Fibroblast of mammary gland (primary cell): ENCODE measurements at regions not wholly inside any gene's neighbourhood (a gene's known extent, or its start where the extent isn't known, plus 50 kb on each side); places are given as distances from the start of the nearest gene placed in this dataset.

Source experiments
- DNase-seq: peaks from one replicate; pipeline ENCODE4 v3.0.0-alpha.2; 2010; ENCODE audit warnings: low read depth
- H3K4me3 ChIP-seq: 2 replicates; pipeline ENCODE4 v1.5.1; 2011; ENCODE audit warnings: low read depth, mild to moderate bottlenecking, low read length, moderate library complexity; ENCODE audit not compliant: control insufficient read depth
- TF ChIP-seq, protein P1 (sequence below): conservative IDR thresholded peaks from 2 replicates; pipeline ENCODE4 v1.5.1; 2011; ENCODE audit warnings: low read depth, low read length, inconsistent platforms; ENCODE audit not compliant: control insufficient read depth, insufficient read depth

DNA sequence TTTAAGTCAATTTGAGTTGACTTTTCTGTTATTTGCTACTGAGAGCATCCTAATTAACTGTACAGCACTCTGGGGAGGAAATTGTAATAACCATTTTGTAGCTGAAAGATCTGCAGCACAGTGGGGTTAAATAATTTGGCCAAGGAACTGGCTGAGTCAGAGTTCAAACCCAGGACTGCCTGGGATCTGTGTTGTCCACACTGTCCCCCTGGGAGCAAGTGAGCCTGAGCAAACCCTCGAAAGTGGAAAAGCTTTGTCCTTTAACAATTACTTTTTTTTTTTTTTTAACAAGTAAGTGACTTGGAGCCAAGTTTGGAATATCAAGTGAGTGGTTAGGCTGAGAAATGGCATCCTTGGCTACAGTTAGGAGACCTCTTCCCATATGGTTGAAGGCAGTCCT, 247.2 kb upstream of the CCDC196 start:
- TF ChIP-seq, protein P1, sequence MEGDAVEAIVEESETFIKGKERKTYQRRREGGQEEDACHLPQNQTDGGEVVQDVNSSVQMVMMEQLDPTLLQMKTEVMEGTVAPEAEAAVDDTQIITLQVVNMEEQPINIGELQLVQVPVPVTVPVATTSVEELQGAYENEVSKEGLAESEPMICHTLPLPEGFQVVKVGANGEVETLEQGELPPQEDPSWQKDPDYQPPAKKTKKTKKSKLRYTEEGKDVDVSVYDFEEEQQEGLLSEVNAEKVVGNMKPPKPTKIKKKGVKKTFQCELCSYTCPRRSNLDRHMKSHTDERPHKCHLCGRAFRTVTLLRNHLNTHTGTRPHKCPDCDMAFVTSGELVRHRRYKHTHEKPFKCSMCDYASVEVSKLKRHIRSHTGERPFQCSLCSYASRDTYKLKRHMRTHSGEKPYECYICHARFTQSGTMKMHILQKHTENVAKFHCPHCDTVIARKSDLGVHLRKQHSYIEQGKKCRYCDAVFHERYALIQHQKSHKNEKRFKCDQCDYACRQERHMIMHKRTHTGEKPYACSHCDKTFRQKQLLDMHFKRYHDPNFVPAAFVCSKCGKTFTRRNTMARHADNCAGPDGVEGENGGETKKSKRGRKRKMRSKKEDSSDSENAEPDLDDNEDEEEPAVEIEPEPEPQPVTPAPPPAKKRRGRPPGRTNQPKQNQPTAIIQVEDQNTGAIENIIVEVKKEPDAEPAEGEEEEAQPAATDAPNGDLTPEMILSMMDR = no peak
- no peak overlapping the region for H3K4me3 ChIP-seq
- DNase-seq = peak; percentile 30

GRCh38 chr14:66239589-66239988, 246.6 kb upstream of the CCDC196 start:
- TF ChIP-seq, protein P1 = no peak
- H3K4me3 ChIP-seq = no peak overlapping the region
- no peak for DNase-seq

GRCh38 chr14:66240105-66240504, 246.1 kb upstream of the CCDC196 start:
- DNase-seq = peak; percentile 28
- TF ChIP-seq, protein P1 = no peak

DNA sequence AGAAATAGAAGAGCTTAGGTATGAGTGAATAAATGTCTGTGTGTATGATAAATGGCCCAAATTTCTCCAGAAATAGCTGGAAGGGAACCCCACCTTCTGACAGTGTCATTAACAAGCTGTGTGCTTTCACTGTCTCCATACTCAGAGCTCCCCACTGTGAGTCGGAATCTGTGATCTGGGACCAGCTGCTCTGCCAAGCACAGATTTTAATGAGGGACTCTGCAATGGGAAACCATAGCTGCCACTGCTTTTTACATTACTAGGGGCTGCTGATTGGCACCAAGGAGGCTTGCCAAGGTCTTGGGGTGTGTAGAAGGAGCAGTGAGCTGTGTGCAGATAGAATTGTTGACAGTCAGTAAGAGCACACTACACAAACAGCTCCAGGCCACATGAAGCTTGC, 244.2 kb upstream of the CCDC196 start:
- DNase-seq = no peak
- TF ChIP-seq, protein P1 = no peak
- no peak overlapping the region for H3K4me3 ChIP-seq

More at GRCh38 chr14:66240105-66240504, 246.1 kb upstream of the CCDC196 start:
- no peak overlapping the region for H3K4me3 ChIP-seq

DNA sequence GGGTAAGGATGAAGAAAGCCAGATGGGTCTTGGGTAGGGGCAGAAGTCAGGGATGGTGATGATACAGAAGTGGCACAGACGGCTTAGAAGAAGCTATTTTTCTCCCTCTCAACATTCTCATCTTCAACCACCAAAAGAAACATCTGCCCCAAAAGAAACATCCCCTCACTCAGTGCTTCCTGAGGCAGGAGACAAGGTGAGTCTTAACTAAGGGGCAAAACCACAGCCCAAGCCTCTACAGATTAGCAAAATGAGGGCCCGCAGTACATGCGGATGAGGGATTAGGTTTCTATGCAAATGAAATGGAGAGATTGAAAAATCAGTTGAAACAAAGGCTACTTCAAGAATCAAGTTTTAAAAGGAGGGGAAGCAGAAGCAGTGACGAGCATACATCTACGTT, 241.3 kb upstream of the CCDC196 start:
- no peak overlapping the region for H3K4me3 ChIP-seq
- TF ChIP-seq, protein P1 = no peak
- DNase-seq = no peak

GRCh38 chr14:66247662-66248193, 238.4 kb upstream of the CCDC196 start:
- no peak overlapping the region for H3K4me3 ChIP-seq
- TF ChIP-seq, protein P1 = no peak
- DNase-seq = no peak

DNA sequence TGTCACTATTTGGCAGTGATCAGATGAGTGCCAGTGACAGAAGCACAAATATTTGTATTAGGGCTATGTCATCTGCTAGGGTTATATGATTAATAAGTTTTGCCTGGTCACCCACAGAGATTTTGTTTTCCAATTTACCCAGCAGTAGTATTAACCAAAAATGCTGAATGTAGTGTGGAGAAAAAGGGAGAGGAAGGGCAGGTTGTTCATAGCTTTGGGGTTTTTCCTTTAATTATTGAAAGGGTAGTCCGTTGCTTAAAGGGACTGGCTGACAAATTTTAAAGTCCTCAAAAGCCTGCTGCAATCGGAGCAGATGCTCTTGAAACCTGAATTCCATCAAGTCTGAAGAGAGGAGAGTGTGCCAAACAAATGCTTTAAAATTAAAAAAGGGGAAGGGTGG, 237.9 kb upstream of the CCDC196 start:
- TF ChIP-seq, protein P1 = no peak
- no peak for DNase-seq
- H3K4me3 ChIP-seq = no peak overlapping the region
